Retina (tissue), 1 donor: ENCODE measurements at regions not wholly inside any gene's neighbourhood (a gene's known extent, or its start where the extent isn't known, plus 50 kb on each side); places are given as distances from the start of the nearest gene placed in this dataset.

Experiments used
- DNase-seq: peaks from one replicate; pipeline ENCODE4 v3.0.0-alpha.2; 2016

- DNase-seq, result no peak
These were observed 63.6 kb upstream of the JAK2 start for GRCh38 chr9:4921449-4921848.

GRCh38 chr9:4922101-4922500 is 63.0 kb upstream of the JAK2 start:
- no peak for DNase-seq

- DNase-seq, result no peak
These were observed 62.3 kb upstream of the JAK2 start for GRCh38 chr9:4922730-4923129.

- DNase-seq, result no peak
These were observed 61.9 kb upstream of the JAK2 start for GRCh38 chr9:4923141-4923540.

GRCh38 chr9:4923580-4924544 is 61.2 kb upstream of the JAK2 start:
- DNase-seq, result no peak

- DNase-seq, result no peak
These were observed 58.8 kb upstream of the JAK2 start for GRCh38 chr9:4926239-4926638.

- no peak for DNase-seq
These were observed 58.0 kb upstream of the JAK2 start for GRCh38 chr9:4927043-4927471.

GRCh38 chr9:4927701-4928100 is 57.4 kb upstream of the JAK2 start:
- DNase-seq, result no peak

- DNase-seq, result no peak
These were observed 55.2 kb upstream of the JAK2 start for GRCh38 chr9:4929917-4930316.

- DNase-seq, result no peak
These were observed 52.4 kb upstream of the JAK2 start for GRCh38 chr9:4932681-4933080.

- no peak for DNase-seq
These were observed 51.9 kb upstream of the JAK2 start for GRCh38 chr9:4933177-4933576.

GRCh38 chr9:4933861-4934260 is 51.2 kb upstream of the JAK2 start:
- DNase-seq, result no peak

- DNase-seq, result peak; percentile 34
These were observed 49.9 kb upstream of the JAK2 start for GRCh38 chr9:4935001-4935672.
